ENCODE measurements at regions not wholly inside any gene's neighbourhood (a gene's known extent, or its start where the extent isn't known, plus 50 kb on each side); places are given as distances from the start of the nearest gene placed in this dataset.

- no peak overlapping the region for H3K4me3 Mint-ChIP-seq
- H3K4me1 Mint-ChIP-seq, result no peaks in the 10 kb centered on the region
- DNase-seq, result no peak
- no peaks in the 10 kb centered on the region for H3K36me3 Mint-ChIP-seq
- H3K9me3 Mint-ChIP-seq, result peaks cover 1% of the 10 kb centered on the region
- no peak overlapping the region for H3K27ac Mint-ChIP-seq
- H3K27me3 Mint-ChIP-seq, result no peaks in the 10 kb centered on the region
Observed at GRCh38 chr4:35423104-35423503, 821.2 kb downstream of the ARAP2 start.

GRCh38 chr4:35447474-35447873, 796.8 kb downstream of the ARAP2 start:
- no peak for DNase-seq
- no peak overlapping the region for H3K27ac Mint-ChIP-seq
- H3K27me3 Mint-ChIP-seq, result no peaks in the 10 kb centered on the region
- H3K4me3 Mint-ChIP-seq, result no peak overlapping the region
- peaks cover 6% of the 10 kb centered on the region for H3K9me3 Mint-ChIP-seq
- no peaks in the 10 kb centered on the region for H3K4me1 Mint-ChIP-seq
- no peaks in the 10 kb centered on the region for H3K36me3 Mint-ChIP-seq

GRCh38 chr4:35459045-35459444, 785.3 kb downstream of the ARAP2 start:
- DNase-seq, result no peak
- Mint-ChIP-seq H3K4me1 (no peaks in the 10 kb centered on the region), H3K27me3 (no peaks in the 10 kb centered on the region), H3K27ac (no peak overlapping the region), H3K4me3 (no peak overlapping the region), H3K36me3 (no peaks in the 10 kb centered on the region), H3K9me3 (peaks cover 21% of the 10 kb centered on the region)

GRCh38 chr4:35461931-35462659, 782.2 kb downstream of the ARAP2 start:
- H3K27ac Mint-ChIP-seq, result no peak overlapping the region
- no peak for DNase-seq
- H3K4me1 Mint-ChIP-seq, result no peaks in the 10 kb centered on the region
- no peaks in the 10 kb centered on the region for H3K27me3 Mint-ChIP-seq
- H3K36me3 Mint-ChIP-seq, result no peaks in the 10 kb centered on the region
- H3K9me3 Mint-ChIP-seq, result peaks cover 17% of the 10 kb centered on the region
- no peak overlapping the region for H3K4me3 Mint-ChIP-seq

- Mint-ChIP-seq H3K4me1 (no peaks in the 10 kb centered on the region), H3K36me3 (no peaks in the 10 kb centered on the region), H3K27me3 (no peaks in the 10 kb centered on the region), H3K4me3 (no peak overlapping the region), H3K27ac (no peak overlapping the region), H3K9me3 (peaks cover 12% of the 10 kb centered on the region)
- DNase-seq, result no peak
Observed at GRCh38 chr4:35463251-35463952, 780.9 kb downstream of the ARAP2 start.

- no peaks in the 10 kb centered on the region for H3K4me1 Mint-ChIP-seq
- H3K4me3 Mint-ChIP-seq, result no peak overlapping the region
- H3K36me3 Mint-ChIP-seq, result no peaks in the 10 kb centered on the region
- H3K27me3 Mint-ChIP-seq, result no peaks in the 10 kb centered on the region
- H3K9me3 Mint-ChIP-seq, result peaks cover 3% of the 10 kb centered on the region
- no peak for DNase-seq
- H3K27ac Mint-ChIP-seq, result no peak overlapping the region
Observed at GRCh38 chr4:35464964-35465528, 779.3 kb downstream of the ARAP2 start.

GRCh38 chr4:35491093-35491492, 753.2 kb downstream of the ARAP2 start:
- Mint-ChIP-seq H3K4me1 (no peaks in the 10 kb centered on the region), H3K27ac (no peak overlapping the region), H3K36me3 (no peaks in the 10 kb centered on the region), H3K4me3 (no peak overlapping the region), H3K27me3 (no peaks in the 10 kb centered on the region), H3K9me3 (peaks cover 1% of the 10 kb centered on the region)
- DNase-seq, result no peak

- no peak for DNase-seq
- Mint-ChIP-seq H3K36me3 (no peaks in the 10 kb centered on the region), H3K4me3 (no peak overlapping the region), H3K27ac (no peak overlapping the region), H3K9me3 (peaks cover 1% of the 10 kb centered on the region), H3K27me3 (no peaks in the 10 kb centered on the region), H3K4me1 (no peaks in the 10 kb centered on the region)
Observed at GRCh38 chr4:35493977-35494376, 750.3 kb downstream of the ARAP2 start.

GRCh38 chr4:35494955-35495354, 749.4 kb downstream of the ARAP2 start:
- H3K4me3 Mint-ChIP-seq, result no peak overlapping the region
- no peaks in the 10 kb centered on the region for H3K4me1 Mint-ChIP-seq
- H3K36me3 Mint-ChIP-seq, result no peaks in the 10 kb centered on the region
- no peaks in the 10 kb centered on the region for H3K27me3 Mint-ChIP-seq
- no peak overlapping the region for H3K27ac Mint-ChIP-seq
- DNase-seq, result no peak
- no peaks in the 10 kb centered on the region for H3K9me3 Mint-ChIP-seq

GRCh38 chr4:35500812-35501211, 743.5 kb downstream of the ARAP2 start:
- Mint-ChIP-seq H3K27ac (no peak overlapping the region), H3K9me3 (no peaks in the 10 kb centered on the region), H3K4me3 (no peak overlapping the region), H3K4me1 (no peaks in the 10 kb centered on the region), H3K36me3 (no peaks in the 10 kb centered on the region), H3K27me3 (no peaks in the 10 kb centered on the region)
- DNase-seq, result no peak

GRCh38 chr4:35503435-35503834, 740.9 kb downstream of the ARAP2 start:
- H3K36me3 Mint-ChIP-seq, result no peaks in the 10 kb centered on the region
- no peaks in the 10 kb centered on the region for H3K27me3 Mint-ChIP-seq
- H3K4me1 Mint-ChIP-seq, result no peaks in the 10 kb centered on the region
- no peak for DNase-seq
- no peaks in the 10 kb centered on the region for H3K9me3 Mint-ChIP-seq
- no peak overlapping the region for H3K4me3 Mint-ChIP-seq
- H3K27ac Mint-ChIP-seq, result no peak overlapping the region

GRCh38 chr4:35506161-35506560, 738.2 kb downstream of the ARAP2 start:
- Mint-ChIP-seq H3K4me1 (no peaks in the 10 kb centered on the region), H3K4me3 (no peak overlapping the region)
- DNase-seq, result no peak

GRCh38 chr4:35511851-35512250, 732.5 kb downstream of the ARAP2 start:
- H3K27me3 Mint-ChIP-seq, result no peaks in the 10 kb centered on the region
- H3K9me3 Mint-ChIP-seq, result no peaks in the 10 kb centered on the region

More at GRCh38 chr4:35506161-35506560, 738.2 kb downstream of the ARAP2 start:
- Mint-ChIP-seq H3K9me3 (no peaks in the 10 kb centered on the region), H3K36me3 (no peaks in the 10 kb centered on the region), H3K27ac (no peak overlapping the region), H3K27me3 (no peaks in the 10 kb centered on the region)

GRCh38 chr4:35516102-35516501, 728.2 kb downstream of the ARAP2 start:
- Mint-ChIP-seq H3K4me3 (no peak overlapping the region), H3K9me3 (no peaks in the 10 kb centered on the region), H3K4me1 (no peaks in the 10 kb centered on the region), H3K27ac (no peak overlapping the region), H3K27me3 (no peaks in the 10 kb centered on the region), H3K36me3 (no peaks in the 10 kb centered on the region)
- DNase-seq, result no peak

More at GRCh38 chr4:35511851-35512250, 732.5 kb downstream of the ARAP2 start:
- H3K4me3 Mint-ChIP-seq, result no peak overlapping the region
- no peak for DNase-seq
- H3K4me1 Mint-ChIP-seq, result no peaks in the 10 kb centered on the region
- no peak overlapping the region for H3K27ac Mint-ChIP-seq
- no peaks in the 10 kb centered on the region for H3K36me3 Mint-ChIP-seq

- H3K27me3 Mint-ChIP-seq, result no peaks in the 10 kb centered on the region
- no peaks in the 10 kb centered on the region for H3K4me1 Mint-ChIP-seq
- peaks cover 2% of the 10 kb centered on the region for H3K9me3 Mint-ChIP-seq
- no peak for DNase-seq
- no peaks in the 10 kb centered on the region for H3K36me3 Mint-ChIP-seq
- no peak overlapping the region for H3K27ac Mint-ChIP-seq
- H3K4me3 Mint-ChIP-seq, result no peak overlapping the region
Observed at GRCh38 chr4:35520059-35520458, 724.3 kb downstream of the ARAP2 start.

GRCh38 chr4:35521682-35522081, 722.6 kb downstream of the ARAP2 start:
- no peak overlapping the region for H3K27ac Mint-ChIP-seq
- no peaks in the 10 kb centered on the region for H3K4me1 Mint-ChIP-seq
- peaks cover 2% of the 10 kb centered on the region for H3K9me3 Mint-ChIP-seq
- DNase-seq, result no peak
- no peaks in the 10 kb centered on the region for H3K27me3 Mint-ChIP-seq
- no peak overlapping the region for H3K4me3 Mint-ChIP-seq
- no peaks in the 10 kb centered on the region for H3K36me3 Mint-ChIP-seq
